RWPE1 (cell line): ENCODE measurements at regions not wholly inside any gene's neighbourhood (a gene's known extent, or its start where the extent isn't known, plus 50 kb on each side); places are given as distances from the start of the nearest gene placed in this dataset.
"Not testable (repeated sequence)": the region's sequence is repeated elsewhere in the genome, so short reads cannot be mapped to it uniquely, and the experiment has no call there.

Source experiments
- CTCF ChIA-PET: fragments of 350-600 bp; sonication (Branson Sonifier 250); formaldehyde crosslinking; extraction: SDS; loops from one replicate; lab custom pipeline; 2021; lab: Yijun Ruan, JAX
- POLR2A ChIA-PET: fragments of 400-600 bp; formaldehyde crosslinking; extraction: SDS; loops from one replicate; lab custom pipeline; 2020; ENCODE audit warnings: antibody characterized with exemption; ENCODE audit not compliant: low non-redundant PET; lab: Yijun Ruan, JAX
- DNase-seq: peaks from one replicate; pipeline ENCODE4 v3.0.0; 2012; ENCODE audit warnings: low spot score
- H3K27ac ChIP-seq: fragments of 450-650 bp; 2 replicates; pipeline ENCODE4 v1.5.1; 2017
- TF ChIP-seq, protein P1 (sequence below): fragments of 450-650 bp; conservative IDR thresholded peaks from 2 replicates; pipeline ENCODE4 v1.5.1; 2017; ENCODE audit warnings: low read depth, mild to moderate bottlenecking

DNA sequence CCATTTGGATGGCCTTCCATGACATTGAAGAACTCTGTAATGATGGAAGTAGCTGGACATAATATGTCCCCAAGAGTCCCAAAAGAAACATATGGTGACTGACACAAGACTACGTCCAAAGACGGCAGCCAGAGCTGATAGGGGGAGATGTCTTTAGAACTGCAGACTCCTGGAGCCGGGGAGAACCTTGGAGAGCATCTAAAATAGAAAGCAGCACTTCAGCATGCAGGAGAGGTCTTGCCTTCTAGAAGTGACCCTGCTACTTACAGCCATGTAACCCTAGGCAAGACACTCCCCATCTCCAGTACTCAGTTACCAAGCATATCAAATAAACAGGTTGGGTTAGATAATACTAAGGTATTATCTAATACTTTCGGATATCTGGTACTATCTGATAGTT lies 143.8 kb upstream of the BCL6 start:
- DNase-seq: no peak

DNA sequence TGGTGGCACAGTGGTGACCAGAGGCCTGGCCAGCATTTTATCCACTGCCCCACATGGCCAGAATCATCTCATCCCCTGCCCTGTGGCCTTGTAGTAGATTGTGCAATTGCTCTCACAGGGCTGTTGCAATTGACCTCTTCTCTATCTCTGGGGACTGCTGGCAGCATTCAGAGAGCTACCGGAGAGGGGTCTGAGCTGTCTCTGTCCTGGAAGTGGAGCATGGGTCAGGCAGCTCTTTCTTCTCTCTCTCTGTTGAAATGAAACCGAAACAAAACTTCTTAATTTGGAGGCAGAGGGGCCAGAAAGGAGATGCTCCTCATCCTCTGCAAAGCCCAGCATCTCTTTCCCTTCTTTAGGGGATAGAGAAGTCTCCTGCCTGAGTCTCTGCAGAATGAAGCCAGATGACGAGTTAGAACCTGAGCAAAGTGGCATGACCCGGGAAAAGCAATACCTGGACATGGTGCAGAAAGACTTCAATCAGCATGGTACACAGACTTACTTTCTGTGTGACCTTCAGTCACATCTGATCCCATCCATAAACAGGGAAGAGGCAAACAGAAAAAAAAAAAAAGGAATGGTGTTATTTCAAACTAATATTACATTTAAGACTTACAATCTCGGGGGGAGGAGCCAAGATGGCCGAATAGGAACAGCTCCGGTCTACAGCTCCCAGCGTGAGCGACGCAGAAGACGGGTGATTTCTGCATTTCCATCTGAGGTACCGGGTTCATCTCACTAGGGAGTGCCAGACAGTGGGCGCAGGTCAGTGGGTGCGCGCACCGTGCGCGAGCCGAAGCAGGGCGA lies 144.5 kb upstream of the BCL6 start:
- TF ChIP-seq, protein P1, sequence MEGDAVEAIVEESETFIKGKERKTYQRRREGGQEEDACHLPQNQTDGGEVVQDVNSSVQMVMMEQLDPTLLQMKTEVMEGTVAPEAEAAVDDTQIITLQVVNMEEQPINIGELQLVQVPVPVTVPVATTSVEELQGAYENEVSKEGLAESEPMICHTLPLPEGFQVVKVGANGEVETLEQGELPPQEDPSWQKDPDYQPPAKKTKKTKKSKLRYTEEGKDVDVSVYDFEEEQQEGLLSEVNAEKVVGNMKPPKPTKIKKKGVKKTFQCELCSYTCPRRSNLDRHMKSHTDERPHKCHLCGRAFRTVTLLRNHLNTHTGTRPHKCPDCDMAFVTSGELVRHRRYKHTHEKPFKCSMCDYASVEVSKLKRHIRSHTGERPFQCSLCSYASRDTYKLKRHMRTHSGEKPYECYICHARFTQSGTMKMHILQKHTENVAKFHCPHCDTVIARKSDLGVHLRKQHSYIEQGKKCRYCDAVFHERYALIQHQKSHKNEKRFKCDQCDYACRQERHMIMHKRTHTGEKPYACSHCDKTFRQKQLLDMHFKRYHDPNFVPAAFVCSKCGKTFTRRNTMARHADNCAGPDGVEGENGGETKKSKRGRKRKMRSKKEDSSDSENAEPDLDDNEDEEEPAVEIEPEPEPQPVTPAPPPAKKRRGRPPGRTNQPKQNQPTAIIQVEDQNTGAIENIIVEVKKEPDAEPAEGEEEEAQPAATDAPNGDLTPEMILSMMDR: no peak
- CTCF ChIA-PET: no interaction called here

More for the DNA sequence above, 143.8 kb upstream of the BCL6 start:
- ChIA-PET POLR2A (no interaction called here), CTCF (no interaction called here)
- TF ChIP-seq, protein P1: no peak
- no peak overlapping the region for H3K27ac ChIP-seq

GRCh38 chr3:187890405-187890752 lies 145.1 kb upstream of the BCL6 start:
- POLR2A ChIA-PET, CTCF ChIA-PET, H3K27ac ChIP-seq, DNase-seq: not testable (repeated sequence)

More for the DNA sequence above, 144.5 kb upstream of the BCL6 start:
- no peak for DNase-seq
- POLR2A ChIA-PET: no interaction called here
- no peak overlapping the region for H3K27ac ChIP-seq

- no peak overlapping the region for H3K27ac ChIP-seq
- no peak for DNase-seq
- CTCF ChIA-PET: no interaction called here
- POLR2A ChIA-PET: no interaction called here
- TF ChIP-seq, protein P1: no peak
Measured at GRCh38 chr3:187896646-187897045, 151.4 kb upstream of the BCL6 start.

GRCh38 chr3:187899246-187899645 lies 154.0 kb upstream of the BCL6 start:
- POLR2A ChIA-PET: no interaction called here
- no peak overlapping the region for H3K27ac ChIP-seq
- CTCF ChIA-PET: interaction anchor here (0.6 to 0.7 kb wide), 2 partner anchors 306 to 752 kb away, joined by 3 to 4 read pairs; no protein-coding TSS in a partner anchor
- TF ChIP-seq, protein P1: no peak
- no peak for DNase-seq

DNA sequence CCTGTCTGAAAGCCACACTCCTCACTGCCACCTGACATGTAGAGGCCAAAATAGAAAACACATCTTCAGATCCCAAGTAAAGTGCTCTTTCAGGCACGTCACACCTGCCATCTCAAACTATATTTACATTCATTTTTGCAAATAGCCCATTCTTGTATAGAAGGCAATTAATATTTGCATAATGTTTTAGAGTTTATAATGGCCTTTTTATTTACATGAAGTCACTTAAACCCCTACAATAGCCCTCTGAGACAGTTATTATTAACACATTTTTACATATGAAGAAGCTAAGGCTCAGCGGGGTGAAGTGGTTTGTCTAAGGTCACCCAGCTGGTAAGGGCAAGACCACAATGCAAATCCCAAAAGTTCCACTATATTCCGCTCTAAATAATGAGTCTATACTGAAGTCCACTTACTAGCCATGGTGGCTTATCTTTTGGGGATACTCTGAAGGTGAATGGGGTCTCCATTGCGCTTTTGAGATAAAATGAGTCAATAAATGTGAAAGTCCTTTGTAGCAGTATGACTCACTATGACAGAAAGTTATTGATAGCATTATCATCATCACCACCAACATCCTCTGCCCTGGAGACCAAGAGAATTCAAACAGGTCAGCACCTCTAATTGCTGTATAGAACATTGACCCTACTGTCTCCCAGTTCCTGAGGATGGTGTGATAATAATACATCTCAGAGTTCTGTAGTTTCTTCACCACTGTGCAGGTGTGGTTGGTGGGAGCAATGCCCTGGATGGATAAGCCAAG lies 155.9 kb upstream of the BCL6 start:
- CTCF ChIA-PET: interaction anchor here (0.6 kb wide), 2 partner anchors 161 to 657 kb away, joined by 3 to 4 read pairs; no protein-coding TSS in a partner anchor

More for the DNA sequence above, 155.9 kb upstream of the BCL6 start:
- DNase-seq: no peak
- TF ChIP-seq, protein P1: no peak
- H3K27ac ChIP-seq: no peak overlapping the region
- POLR2A ChIA-PET: no interaction called here
